Inflammatory macrophage treated with lipopolysaccharide for 1 hour (primary cell): ENCODE measurements at regions not wholly inside any gene's neighbourhood (a gene's known extent, or its start where the extent isn't known, plus 50 kb on each side); places are given as distances from the start of the nearest gene placed in this dataset.

ENCODE experiments used
- DNase-seq, 2 donors: peaks; one replicate each; pipeline ENCODE4 v3.0.0-alpha.2; 2020 to 2022

- DNase-seq, result no peak
These were observed 53.8 kb upstream of the ME3 start for GRCh38 chr11:86726118-86726753.

- no peak for DNase-seq
These were observed 51.7 kb upstream of the ME3 start for GRCh38 chr11:86724137-86724536.

GRCh38 chr11:86723281-86723680, 50.9 kb upstream of the ME3 start:
- no peak for DNase-seq

GRCh38 chr11:86722748-86723147, 50.3 kb upstream of the ME3 start:
- DNase-seq, result no peak
